Right renal pelvis (tissue), 4 donors: ENCODE measurements at regions not wholly inside any gene's neighbourhood (a gene's known extent, or its start where the extent isn't known, plus 50 kb on each side); places are given as distances from the start of the nearest gene placed in this dataset.

Experiments
- DNase-seq, 4 donors: peaks; one replicate each; pipeline ENCODE4 v3.0.0-alpha.2; 2013; ENCODE audit warnings: low read depth in 4 of 4, low spot score in 3 of 4, missing footprints in 1 of 4

- DNase-seq = no peak
These were observed 538.3 kb upstream of the CDH2 start for GRCh38 chr18:28715206-28715605.

DNA sequence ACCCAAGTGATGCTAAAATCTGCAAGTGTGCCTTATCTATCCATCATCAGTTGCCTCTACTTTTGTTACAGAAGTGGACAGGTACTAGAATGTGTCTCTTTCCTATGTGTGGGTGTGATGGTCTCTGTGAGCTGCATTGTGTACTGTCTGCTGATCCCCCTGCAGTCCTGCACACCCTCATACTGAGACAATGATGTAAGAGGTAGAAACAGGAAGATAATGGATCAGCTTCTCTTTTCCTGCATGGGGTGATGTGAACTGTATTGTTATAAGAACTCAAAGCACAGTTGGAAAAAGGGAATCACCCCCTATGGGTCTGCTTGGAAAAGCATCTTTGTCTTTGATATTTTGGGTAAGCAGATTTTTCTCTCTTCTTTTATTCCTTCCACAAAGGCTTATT is 537.6 kb upstream of the CDH2 start:
- no peak for DNase-seq

- DNase-seq = no peak
These were observed 536.0 kb upstream of the CDH2 start for GRCh38 chr18:28712796-28713425.

DNA sequence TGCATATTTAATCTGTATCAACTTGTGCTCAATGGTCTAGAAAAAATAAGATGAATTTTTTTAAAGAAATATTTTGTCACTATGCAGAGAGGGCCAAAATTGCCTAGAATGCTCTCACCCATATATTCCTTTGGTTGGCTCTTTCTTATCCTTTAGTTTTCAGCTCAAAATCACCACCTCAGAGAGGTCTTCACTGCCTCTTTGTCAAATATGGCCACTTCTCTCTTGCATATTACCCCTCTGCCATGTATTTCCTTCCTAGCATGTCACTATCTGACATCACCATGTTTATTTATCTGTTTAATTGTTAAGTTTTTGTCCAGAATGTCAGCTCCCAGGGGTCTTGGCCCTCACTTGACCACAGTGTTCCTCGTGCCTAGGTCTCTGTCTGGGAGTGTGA is 535.2 kb upstream of the CDH2 start:
- no peak for DNase-seq

GRCh38 chr18:28711096-28711495 is 534.2 kb upstream of the CDH2 start:
- no peak for DNase-seq

- no peak for DNase-seq
These were observed 530.1 kb upstream of the CDH2 start for GRCh38 chr18:28707006-28707405.

DNA sequence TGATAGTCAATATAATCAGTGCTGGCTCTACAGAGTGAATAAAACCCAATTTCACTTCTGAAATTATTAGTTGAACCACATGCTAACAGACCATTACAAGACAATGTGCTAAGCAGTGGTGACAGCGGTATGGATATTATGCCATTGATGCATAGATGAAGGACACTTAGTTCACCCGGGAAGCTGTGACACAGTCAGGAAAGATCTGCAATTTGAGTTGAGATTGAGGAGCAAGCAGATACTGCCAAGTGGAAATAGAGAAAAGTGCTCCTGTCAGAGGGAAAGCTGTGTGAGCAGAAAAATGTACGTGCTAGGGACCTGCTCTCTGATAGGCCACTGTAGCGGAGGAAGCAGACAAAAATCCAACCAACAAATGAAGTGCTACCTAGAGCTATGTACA is 529.5 kb upstream of the CDH2 start:
- no peak for DNase-seq

- DNase-seq = no peak
These were observed 528.6 kb upstream of the CDH2 start for GRCh38 chr18:28705482-28705881.

- DNase-seq = no peak
These were observed 515.4 kb upstream of the CDH2 start for GRCh38 chr18:28692337-28692736.

GRCh38 chr18:28691496-28691840 is 514.5 kb upstream of the CDH2 start:
- DNase-seq = no peak

GRCh38 chr18:28690836-28691495 is 514.0 kb upstream of the CDH2 start:
- no peak for DNase-seq

- no peak for DNase-seq
These were observed 513.2 kb upstream of the CDH2 start for GRCh38 chr18:28690100-28690499.

GRCh38 chr18:28689588-28689987 is 512.7 kb upstream of the CDH2 start:
- no peak for DNase-seq

DNA sequence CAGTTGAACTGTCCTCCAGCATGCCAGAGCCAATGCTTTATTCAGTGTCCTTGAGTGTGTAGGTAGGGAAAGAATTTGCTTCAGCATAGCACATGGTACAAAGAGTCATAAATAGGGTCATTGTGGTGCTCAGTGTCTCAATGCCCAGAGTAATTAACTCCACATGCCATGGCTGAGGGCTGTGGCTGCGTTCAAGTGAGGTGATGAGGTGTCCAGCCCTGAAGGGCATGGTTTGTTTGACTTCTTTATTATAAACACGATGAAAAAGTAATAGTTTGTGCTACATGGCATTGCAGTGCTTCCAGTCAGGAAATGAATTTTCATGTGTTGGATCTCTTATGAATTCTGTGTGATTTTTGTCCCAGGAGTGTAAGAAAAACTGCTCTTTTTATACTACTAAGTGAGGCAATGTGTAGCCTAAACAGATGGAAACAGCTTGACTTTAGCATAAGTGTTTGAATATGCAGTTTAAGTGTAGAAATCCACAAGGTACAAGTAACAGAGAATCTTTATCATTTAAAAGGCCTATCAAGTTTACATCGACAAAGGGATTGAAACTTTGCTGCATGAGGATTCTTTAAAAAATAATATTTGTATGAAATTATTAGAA is 507.9 kb upstream of the CDH2 start:
- no peak for DNase-seq

DNA sequence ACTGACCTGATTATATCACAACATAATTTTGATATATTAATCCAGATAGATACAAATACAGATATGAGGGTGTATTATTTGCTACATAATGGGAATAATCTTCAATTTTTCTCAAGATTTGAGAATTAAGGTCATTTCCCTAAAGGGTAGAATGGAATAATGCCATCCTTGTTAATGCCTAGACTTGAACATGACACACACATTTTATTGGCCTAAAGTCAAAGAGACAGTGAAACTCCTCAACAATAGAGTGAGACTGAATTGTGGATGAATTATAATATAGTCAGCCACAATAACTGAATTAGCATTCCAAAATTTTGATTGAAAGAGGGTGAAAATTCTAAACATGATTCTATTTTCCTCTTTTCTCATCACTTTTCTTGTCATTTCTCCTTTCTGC is 506.0 kb upstream of the CDH2 start:
- DNase-seq = no peak

- no peak for DNase-seq
These were observed 492.2 kb upstream of the CDH2 start for GRCh38 chr18:28669165-28669564.

DNA sequence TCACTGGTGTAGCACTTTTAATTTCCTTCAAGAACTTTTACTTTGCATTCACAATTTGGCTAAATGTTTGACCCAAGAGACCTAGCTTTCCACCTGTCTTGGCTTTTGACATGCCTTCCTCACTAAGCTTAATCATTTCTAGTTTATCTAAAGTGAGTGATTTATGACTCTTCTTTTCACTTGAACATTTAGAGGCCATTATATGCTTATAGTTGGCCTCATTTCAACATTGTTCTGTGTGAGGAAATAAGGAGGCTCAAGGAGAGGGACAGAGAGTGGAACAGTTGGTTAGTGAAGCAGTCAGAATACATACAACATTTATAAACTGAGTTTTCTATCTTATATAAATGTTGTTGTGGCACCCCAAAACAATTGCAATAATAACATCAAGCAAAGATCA is 489.3 kb upstream of the CDH2 start:
- no peak for DNase-seq

DNA sequence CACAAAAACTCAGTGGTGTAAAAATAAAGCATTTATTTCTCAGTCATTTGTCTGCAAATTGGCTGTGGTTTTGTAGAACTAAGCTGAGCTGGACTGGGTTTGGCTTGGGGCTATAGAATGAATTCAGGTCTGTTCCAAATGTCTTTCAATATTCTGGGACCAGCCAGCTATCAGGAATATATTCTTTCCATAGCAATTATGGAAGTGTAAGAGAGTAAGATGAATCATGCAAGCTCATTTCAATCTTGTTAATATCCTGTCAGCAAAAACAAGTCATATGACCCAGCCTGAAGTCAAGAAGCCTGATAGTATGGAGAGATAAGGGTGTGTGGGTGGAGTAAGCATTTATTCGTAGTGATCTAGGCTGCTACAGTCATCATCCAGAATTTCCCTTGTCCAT is 481.0 kb upstream of the CDH2 start:
- no peak for DNase-seq

GRCh38 chr18:28652654-28653053 is 475.7 kb upstream of the CDH2 start:
- no peak for DNase-seq

DNA sequence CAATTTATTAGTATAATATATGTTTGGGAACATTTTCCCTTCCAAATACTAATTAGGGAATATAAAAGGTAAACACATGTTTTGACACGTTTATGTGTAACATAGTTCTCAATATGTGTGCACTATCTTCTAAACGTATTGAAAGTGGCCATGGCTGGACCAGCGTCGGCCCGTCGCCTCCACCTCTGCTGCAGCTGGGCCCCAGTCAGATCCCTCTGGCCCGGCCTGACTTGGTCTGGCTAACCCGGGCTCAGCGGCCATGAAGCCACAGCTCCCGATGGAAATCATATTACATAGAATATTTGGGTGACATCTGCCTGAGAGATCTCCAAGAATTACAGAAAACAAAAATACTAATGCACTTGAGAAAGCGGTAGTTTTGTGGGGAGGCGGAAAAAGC is 474.4 kb upstream of the CDH2 start:
- DNase-seq = no peak

DNA sequence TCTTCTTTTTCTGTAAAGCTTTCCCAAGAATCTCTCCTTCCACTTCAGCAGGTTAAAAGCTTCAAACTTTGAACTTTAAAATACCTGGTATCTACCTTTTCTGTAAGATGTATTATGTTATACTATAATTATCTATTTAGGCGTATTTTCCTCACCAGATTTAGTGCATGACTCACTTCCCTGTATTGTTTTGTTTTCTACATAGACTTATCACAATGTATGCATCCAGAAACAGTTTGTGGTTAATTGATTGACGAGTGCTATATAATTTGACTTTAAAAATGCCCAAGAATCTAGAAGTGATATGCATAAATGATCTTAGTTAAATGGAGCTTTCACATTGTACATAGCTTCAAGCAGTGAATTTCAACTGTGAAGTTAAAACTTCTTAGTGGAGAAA is 473.9 kb upstream of the CDH2 start:
- DNase-seq = no peak

GRCh38 chr18:28647961-28648360 is 471.0 kb upstream of the CDH2 start:
- DNase-seq = no peak

DNA sequence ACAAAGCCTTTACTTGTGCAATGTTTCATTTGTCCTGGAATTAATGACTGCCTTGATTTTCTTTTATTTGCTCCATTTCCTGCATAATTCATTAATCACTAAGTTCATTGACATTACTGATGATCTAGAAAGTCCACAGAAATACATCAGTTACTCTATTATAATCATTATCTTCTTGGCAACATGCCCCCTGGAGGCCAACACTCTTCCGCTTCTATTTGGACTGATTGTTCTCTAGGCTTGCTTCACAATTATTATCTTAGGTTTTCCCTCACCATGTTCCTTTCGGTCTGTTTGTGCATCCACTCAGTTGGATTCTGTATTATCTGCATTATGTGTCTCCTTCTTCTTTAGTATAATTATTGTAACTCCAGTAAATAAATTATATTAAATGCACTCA is 461.0 kb upstream of the CDH2 start:
- no peak for DNase-seq
